Tibial artery (tissue), 4 donors: ENCODE measurements at regions not wholly inside any gene's neighbourhood (a gene's known extent, or its start where the extent isn't known, plus 50 kb on each side); places are given as distances from the start of the nearest gene placed in this dataset.

Experiments
- DNase-seq, 2 donors: peaks; one replicate each; pipeline ENCODE4 v3.0.0-alpha.2; 2019
- H3K27ac ChIP-seq, 2 donors: fragments of 200-600 bp; sonication (generic) in 1 of 2; 1 replicate in 1 of 2; 2 replicates in 1 of 2; pipeline ENCODE4 v1.5.1; 2018 to 2019; ENCODE audit warnings: mild to moderate bottlenecking in 1 of 2
- H3K27me3 ChIP-seq, 2 donors: fragments of 200-600 bp; sonication (generic) in 1 of 2; one replicate each; pipeline versions ENCODE4 v1.5.1 to v1.6.0; 2016 to 2019
- H3K36me3 ChIP-seq, 3 donors: fragments of 200-600 bp; sonication (generic) in 2 of 3; one replicate each; pipeline ENCODE4 v1.5.1; 2016 to 2019; ENCODE audit warnings: mild to moderate bottlenecking in 2 of 3
- H3K4me1 ChIP-seq, 4 donors: fragments of 200-600 bp; sonication (generic) in 2 of 4; 1 replicate in 3 of 4; 2 replicates in 1 of 4; pipeline ENCODE4 v1.5.1; 2016 to 2019
- H3K4me3 ChIP-seq, 2 donors: fragments of 200-600 bp; sonication (generic) in 1 of 2; 1 replicate in 1 of 2; 2 replicates in 1 of 2; pipeline ENCODE4 v1.5.1; 2018 to 2019; ENCODE audit warnings: mild to moderate bottlenecking in 2 of 2
- H3K9me3 ChIP-seq, 3 donors: fragments of 200-600 bp; sonication (generic) in 1 of 3; one replicate each; pipeline ENCODE4 v1.5.1; 2016 to 2019
- intact Hi-C: fragments of 100-400 bp; cut with DNase I; formaldehyde crosslinking; loops from one replicate; pipeline ENCODE4 v1.15.0; 2023; ENCODE audit warnings: low total_unique reads
- TF ChIP-seq, protein P1 (sequence below), 2 experiments: fragments of 200-600 bp in 1 of 2; fragments of 450-650 bp in 1 of 2; IDR thresholded peaks; one replicate each; pipeline ENCODE4 v1.5.1; 2017 to 2019; ENCODE audit warnings: antibody characterized with exemption in 2 of 2, mild to moderate bottlenecking in 1 of 2, moderate library complexity in 1 of 2

GRCh38 chr1:191671236-191671635 lies 487.0 kb upstream of the RGS18 start:
- H3K4me1 ChIP-seq = peaks cover 0 to 17% (median 4%) of the 10 kb centered on the region in 4 donors

DNA sequence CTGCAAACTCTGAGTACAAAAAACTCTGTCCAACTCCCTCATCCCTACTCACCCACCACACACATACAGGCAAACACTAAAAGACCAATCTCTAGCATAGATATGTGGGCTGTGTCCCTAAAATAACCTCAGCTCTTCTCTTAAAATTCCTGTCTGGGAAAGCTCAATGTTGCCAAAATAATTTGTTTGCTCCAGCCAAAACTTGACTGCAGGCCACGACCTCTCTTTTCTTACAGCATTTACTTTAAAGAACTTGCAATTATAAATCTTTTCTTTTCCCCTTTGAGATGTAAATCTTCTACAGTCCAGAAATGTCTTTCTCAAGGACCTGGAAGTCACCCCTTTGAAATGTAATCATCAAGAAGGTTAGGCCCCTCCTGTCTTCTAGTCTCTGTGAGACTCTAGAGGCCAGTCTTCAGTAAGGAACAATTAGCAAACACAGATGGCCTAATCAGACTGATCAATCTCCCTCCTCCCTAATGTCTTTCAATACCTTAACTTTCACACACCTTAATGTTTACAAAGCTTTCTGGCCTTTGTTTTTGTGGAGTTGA lies 483.6 kb upstream of the RGS18 start:
- intact Hi-C loops = no loop called here
- no peak for DNase-seq

More at GRCh38 chr1:191671236-191671635, 487.0 kb upstream of the RGS18 start:
- Histone ChIP-seq H3K4me3 (no peak overlapping the region), H3K9me3 (no peaks in the 10 kb centered on the region), H3K36me3 (no peaks in the 10 kb centered on the region), H3K27me3 (no peaks in the 10 kb centered on the region), H3K27ac (no peak overlapping the region)
- TF ChIP-seq, protein P1, sequence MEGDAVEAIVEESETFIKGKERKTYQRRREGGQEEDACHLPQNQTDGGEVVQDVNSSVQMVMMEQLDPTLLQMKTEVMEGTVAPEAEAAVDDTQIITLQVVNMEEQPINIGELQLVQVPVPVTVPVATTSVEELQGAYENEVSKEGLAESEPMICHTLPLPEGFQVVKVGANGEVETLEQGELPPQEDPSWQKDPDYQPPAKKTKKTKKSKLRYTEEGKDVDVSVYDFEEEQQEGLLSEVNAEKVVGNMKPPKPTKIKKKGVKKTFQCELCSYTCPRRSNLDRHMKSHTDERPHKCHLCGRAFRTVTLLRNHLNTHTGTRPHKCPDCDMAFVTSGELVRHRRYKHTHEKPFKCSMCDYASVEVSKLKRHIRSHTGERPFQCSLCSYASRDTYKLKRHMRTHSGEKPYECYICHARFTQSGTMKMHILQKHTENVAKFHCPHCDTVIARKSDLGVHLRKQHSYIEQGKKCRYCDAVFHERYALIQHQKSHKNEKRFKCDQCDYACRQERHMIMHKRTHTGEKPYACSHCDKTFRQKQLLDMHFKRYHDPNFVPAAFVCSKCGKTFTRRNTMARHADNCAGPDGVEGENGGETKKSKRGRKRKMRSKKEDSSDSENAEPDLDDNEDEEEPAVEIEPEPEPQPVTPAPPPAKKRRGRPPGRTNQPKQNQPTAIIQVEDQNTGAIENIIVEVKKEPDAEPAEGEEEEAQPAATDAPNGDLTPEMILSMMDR (IDR thresholded peaks at IDR 0.05) = no peak
- intact Hi-C loops = no loop called here
- no peak for DNase-seq

DNA sequence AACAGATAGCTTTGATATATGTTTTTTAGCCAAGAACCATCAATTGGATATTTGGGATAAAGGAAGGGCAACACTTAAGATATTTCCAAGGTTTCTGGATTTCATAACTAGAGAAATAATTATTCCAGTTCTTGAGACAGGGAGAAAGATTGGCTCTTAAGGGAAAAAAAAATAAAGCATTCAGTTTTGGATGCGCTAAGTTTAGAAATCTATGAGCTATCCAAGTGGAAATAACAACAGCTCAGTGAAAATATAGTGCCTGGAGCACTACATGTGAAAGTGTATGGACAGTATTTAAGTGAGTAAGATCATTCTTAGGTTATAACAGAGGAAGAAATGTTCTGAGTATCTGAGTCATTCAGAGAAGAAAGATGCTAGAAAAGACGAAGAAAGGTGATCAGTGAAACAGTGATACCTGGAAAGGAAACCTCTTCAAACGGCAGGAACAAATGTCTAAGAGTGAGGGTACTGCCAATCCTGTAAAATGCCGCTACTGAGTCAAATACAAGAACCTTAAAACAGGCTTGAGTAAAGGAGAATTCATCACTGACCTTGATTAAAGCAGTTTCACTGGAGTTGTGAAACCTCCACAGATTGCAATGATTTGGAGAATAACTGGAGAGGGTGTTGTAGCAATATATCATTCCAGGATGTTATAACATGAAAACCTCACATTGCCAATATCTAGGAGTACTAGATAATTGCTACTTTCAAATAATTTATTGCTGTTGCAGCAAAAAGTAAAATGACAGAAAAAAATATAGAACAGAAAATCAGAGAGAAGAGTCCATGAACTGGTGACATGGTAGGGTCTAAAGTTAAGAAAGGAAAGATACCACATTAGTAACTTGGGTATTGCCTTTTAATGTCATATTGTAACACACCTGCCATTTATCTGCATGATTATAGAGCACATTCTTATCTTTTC lies 482.1 kb upstream of the RGS18 start:
- Histone ChIP-seq H3K27me3 (no peaks in the 10 kb centered on the region), H3K4me3 (no peak overlapping the region), H3K4me1 (peaks cover 0 to 17% (median 4%) of the 10 kb centered on the region in 4 donors), H3K27ac (no peak overlapping the region), H3K36me3 (no peaks in the 10 kb centered on the region), H3K9me3 (no peaks in the 10 kb centered on the region)
- intact Hi-C loops = no loop called here
- no peak for DNase-seq
- TF ChIP-seq, protein P1 (IDR thresholded peaks at IDR 0.05) = no peak

More for the DNA sequence above, 483.6 kb upstream of the RGS18 start:
- Histone ChIP-seq H3K4me3 (no peak overlapping the region), H3K27ac (no peak overlapping the region), H3K9me3 (no peaks in the 10 kb centered on the region), H3K36me3 (no peaks in the 10 kb centered on the region), H3K27me3 (no peaks in the 10 kb centered on the region), H3K4me1 (peaks cover 0 to 17% (median 4%) of the 10 kb centered on the region in 4 donors)
- TF ChIP-seq, protein P1 (IDR thresholded peaks at IDR 0.05) = no peak

DNA sequence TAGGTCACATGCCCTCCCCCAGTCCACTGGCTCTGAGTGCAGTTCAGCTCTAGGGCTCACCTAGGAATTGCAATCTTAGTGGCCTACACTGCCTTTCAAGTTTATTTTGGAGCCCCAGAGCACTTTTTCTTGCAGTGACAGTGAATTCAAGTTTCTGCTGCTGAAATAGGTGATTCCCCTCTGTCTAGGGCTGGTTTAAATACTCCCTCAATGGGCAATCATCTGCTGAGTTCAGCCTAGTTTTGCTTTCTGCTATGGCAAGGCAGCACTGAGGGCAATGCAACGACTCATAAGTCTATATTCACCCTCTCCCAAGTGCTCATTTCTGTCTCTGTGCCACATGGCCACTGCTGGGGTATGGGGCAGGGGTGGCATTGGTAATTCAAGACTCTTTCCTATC lies 472.6 kb upstream of the RGS18 start:
- Histone ChIP-seq H3K9me3 (no peaks in the 10 kb centered on the region), H3K36me3 (no peaks in the 10 kb centered on the region)
- intact Hi-C loops = no loop called here

GRCh38 chr1:191687721-191688120 lies 470.5 kb upstream of the RGS18 start:
- no peak for DNase-seq
- TF ChIP-seq, protein P1 (IDR thresholded peaks at IDR 0.05) = no peak

More for the DNA sequence above, 472.6 kb upstream of the RGS18 start:
- Histone ChIP-seq H3K27ac (no peak overlapping the region), H3K4me1 (no peaks in the 10 kb centered on the region), H3K27me3 (no peaks in the 10 kb centered on the region), H3K4me3 (no peak overlapping the region)
- DNase-seq = no peak
- TF ChIP-seq, protein P1 (IDR thresholded peaks at IDR 0.05) = no peak

More at GRCh38 chr1:191687721-191688120, 470.5 kb upstream of the RGS18 start:
- peaks cover 0 to 2% (median 0%) of the 10 kb centered on the region in 3 donors for H3K9me3 ChIP-seq
- intact Hi-C loops = no loop called here
- H3K4me3 ChIP-seq = no peak overlapping the region
- no peaks in the 10 kb centered on the region for H3K4me1 ChIP-seq
- no peaks in the 10 kb centered on the region for H3K36me3 ChIP-seq
- no peak overlapping the region for H3K27ac ChIP-seq
- H3K27me3 ChIP-seq = no peaks in the 10 kb centered on the region
